ENCODE measurements at regions not wholly inside any gene's neighbourhood (a gene's known extent, or its start where the extent isn't known, plus 50 kb on each side); places are given as distances from the start of the nearest gene placed in this dataset.

DNA sequence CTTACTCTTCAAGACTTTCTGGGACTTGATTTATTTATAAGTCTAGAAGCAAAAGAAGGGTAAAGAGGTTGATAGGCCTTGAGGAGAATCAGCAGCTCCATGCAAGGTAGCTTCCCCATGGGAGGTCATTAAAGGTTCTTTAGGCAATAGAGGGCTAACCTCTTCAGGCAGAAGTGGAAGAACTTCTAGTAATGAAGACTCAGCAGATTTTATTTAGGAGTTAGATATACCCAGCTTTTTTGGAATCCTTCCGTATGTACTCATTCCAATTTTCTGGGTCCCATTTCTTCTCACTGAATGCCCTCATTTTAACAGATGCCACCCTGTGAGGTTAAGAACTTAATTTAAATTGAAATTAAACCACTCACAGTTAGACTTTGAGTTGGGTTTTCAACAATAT, 565.6 kb downstream of the LRFN5 start:
- DNase-seq = no peak
- H3K27me3 ChIP-seq = no peaks in the 10 kb centered on the region
- peaks cover 0 to 18% of the 10 kb centered on the region in 2 donors for H3K9me3 ChIP-seq
- no peaks in the 10 kb centered on the region for H3K36me3 ChIP-seq
- intact Hi-C loops (cut with DNase I) = no loop called here
- H3K27ac ChIP-seq = no peak overlapping the region
- no peak for ATAC-seq
- H3K4me1 ChIP-seq = no peaks in the 10 kb centered on the region
- no peak overlapping the region for H3K4me3 ChIP-seq
- no peak for TF ChIP-seq CTCF (IDR thresholded peaks at IDR 0.05)

- Histone ChIP-seq H3K4me3 (no peak overlapping the region), H3K4me1 (no peaks in the 10 kb centered on the region), H3K27me3 (no peaks in the 10 kb centered on the region), H3K36me3 (no peaks in the 10 kb centered on the region), H3K9me3 (peaks cover 0 to 13% of the 10 kb centered on the region in 2 donors), H3K27ac (no peak overlapping the region)
- TF ChIP-seq CTCF (IDR thresholded peaks at IDR 0.05) = no peak
- intact Hi-C loops (cut with DNase I) = no loop called here
- DNase-seq (no peak), ATAC-seq (no peak)
Observed at GRCh38 chr14:42163136-42163535, 556.5 kb downstream of the LRFN5 start.

DNA sequence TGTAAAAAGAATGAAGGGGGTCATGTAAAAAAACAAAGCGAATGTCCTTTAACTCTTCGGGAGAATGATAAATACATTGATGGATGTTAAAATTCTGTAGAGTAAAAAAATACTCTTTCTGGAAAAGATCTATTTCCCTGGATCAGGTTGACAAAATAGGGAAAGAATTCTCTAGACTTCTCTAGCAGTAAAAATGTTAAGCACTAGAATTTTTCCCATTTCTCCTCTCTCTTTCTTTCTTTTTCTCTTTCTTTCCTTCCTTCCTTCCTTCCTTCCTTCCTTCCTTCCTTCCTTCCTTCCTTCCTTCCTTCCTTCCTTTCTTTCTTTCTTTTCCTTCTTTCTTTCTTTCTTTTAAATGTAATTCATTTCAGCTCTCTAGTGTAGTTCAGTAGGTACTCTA, 552.5 kb downstream of the LRFN5 start:
- no peaks in the 10 kb centered on the region for H3K27me3 ChIP-seq
- no peaks in the 10 kb centered on the region for H3K36me3 ChIP-seq
- no peak overlapping the region for H3K27ac ChIP-seq
- H3K9me3 ChIP-seq = no peaks in the 10 kb centered on the region
- DNase-seq (no peak), ATAC-seq (no peak)
- TF ChIP-seq CTCF (IDR thresholded peaks at IDR 0.05) = no peak
- no peak overlapping the region for H3K4me3 ChIP-seq
- H3K4me1 ChIP-seq = no peaks in the 10 kb centered on the region
- intact Hi-C loops (cut with DNase I) = no loop called here

DNA sequence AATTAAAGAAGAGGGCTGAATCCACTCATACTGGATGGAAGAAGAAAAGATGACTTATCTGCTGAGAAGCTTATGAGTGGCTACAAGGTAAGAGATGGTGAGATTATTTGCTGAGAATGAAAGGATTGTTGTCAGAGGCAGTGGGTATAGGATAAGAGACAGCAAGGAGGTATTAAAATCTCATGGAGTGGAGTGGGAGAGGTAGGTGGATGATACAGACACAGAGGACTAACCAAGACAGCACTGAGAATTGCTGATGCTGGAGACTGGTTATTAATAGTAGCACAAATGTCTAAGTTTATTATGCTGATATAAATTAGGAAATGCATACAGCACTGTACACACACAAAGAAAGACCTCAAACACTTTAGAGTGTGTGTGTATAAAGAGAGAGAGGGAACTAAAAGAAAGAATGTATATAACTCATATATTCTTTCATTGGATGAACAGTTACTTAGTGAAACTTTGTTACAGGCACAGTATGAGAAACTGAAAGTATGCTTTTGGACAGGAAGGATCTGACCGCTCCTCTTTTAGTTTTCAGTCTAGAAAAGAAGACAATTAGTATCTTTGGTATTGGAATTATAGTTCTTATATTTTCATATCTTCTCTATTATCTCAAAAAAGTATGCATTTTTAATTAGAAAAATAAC, 543.1 kb downstream of the LRFN5 start:
- no peaks in the 10 kb centered on the region for H3K4me1 ChIP-seq
- intact Hi-C loops (cut with DNase I) = no loop called here

GRCh38 chr14:42145766-42146165, 539.1 kb downstream of the LRFN5 start:
- Histone ChIP-seq H3K36me3 (no peaks in the 10 kb centered on the region), H3K4me1 (no peaks in the 10 kb centered on the region), H3K4me3 (no peak overlapping the region), H3K27ac (no peak overlapping the region), H3K27me3 (no peaks in the 10 kb centered on the region), H3K9me3 (no peaks in the 10 kb centered on the region)
- ATAC-seq = no peak
- no peak for TF ChIP-seq CTCF (IDR thresholded peaks at IDR 0.05)
- peak in 2 of 4 donors; percentile 22 to 33 for DNase-seq
- intact Hi-C loops (cut with DNase I) = no loop called here

More for the DNA sequence above, 543.1 kb downstream of the LRFN5 start:
- no peak for ATAC-seq
- Histone ChIP-seq H3K36me3 (no peaks in the 10 kb centered on the region), H3K9me3 (peaks cover 0 to 3% of the 10 kb centered on the region in 2 donors), H3K27me3 (no peaks in the 10 kb centered on the region), H3K27ac (no peak overlapping the region), H3K4me3 (no peak overlapping the region)
- no peak for DNase-seq
- no peak for TF ChIP-seq CTCF (IDR thresholded peaks at IDR 0.05)
